Left ventricle myocardium inferior (tissue), 1 donor: ENCODE measurements at regions not wholly inside any gene's neighbourhood (a gene's known extent, or its start where the extent isn't known, plus 50 kb on each side); places are given as distances from the start of the nearest gene placed in this dataset.

ENCODE experiments used
- DNase-seq: peaks from one replicate; pipeline ENCODE4 v3.0.0-alpha.2; 2020
- H3K27ac ChIP-seq: fragments of 200-600 bp; replicated peaks from 2 replicates; pipeline ENCODE4 v1.8.0; 2021
- H3K27me3 ChIP-seq: fragments of 200-600 bp; 2 replicates; pipeline ENCODE4 v1.8.0; 2021; ENCODE audit warnings: low read depth
- H3K36me3 ChIP-seq: fragments of 200-600 bp; 2 replicates; pipeline ENCODE4 v1.8.0; 2021
- H3K4me1 ChIP-seq: fragments of 200-600 bp; 2 replicates; pipeline ENCODE4 v1.8.0; 2021
- H3K4me3 ChIP-seq: fragments of 200-600 bp; 2 replicates; pipeline ENCODE4 v1.8.0; 2021; ENCODE audit warnings: mild to moderate bottlenecking, moderate library complexity
- H3K9me3 ChIP-seq: fragments of 200-600 bp; replicated peaks from 2 replicates; pipeline ENCODE4 v1.8.0; 2021
- intact Hi-C: fragments of 100-400 bp; cut with micrococcal nuclease; formaldehyde crosslinking; loops from one replicate; pipeline ENCODE4 v1.11.0; 2022
- TF ChIP-seq, protein P1 (sequence below): fragments of 200-600 bp; IDR thresholded peaks from 2 replicates; pipeline ENCODE4 v1.8.0; 2021; ENCODE audit warnings: antibody characterized with exemption, mild to moderate bottlenecking, borderline replicate concordance
- donor health status: DM: no; HTN: yes; CAD: no; lungs with severe emphysema.

DNA sequence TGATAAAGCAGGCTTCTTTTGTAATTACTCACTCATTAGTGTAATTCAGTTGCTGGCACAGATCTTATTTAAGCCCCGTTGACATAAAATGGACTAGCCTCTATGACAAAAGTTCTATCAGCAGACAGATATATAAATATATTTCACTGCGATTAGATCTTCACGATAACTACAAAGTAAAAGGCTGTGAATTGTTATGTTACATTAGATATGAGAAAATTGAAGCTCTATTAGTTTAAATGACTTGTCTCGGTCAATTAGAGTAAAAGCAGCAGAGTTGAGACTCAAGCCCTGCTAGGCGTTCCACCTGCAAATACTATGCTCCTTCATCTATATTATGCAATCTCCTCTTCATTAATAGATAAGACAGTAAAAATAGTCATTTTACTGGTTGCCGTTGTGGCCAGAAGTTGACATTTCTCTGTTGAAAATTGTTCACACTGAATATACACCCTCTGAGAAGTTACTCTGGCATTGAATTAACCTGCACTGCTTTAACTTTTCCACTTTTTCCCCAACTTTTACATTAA, 136.7 kb downstream of the DKK1 start:
- DNase-seq = no peak
- TF ChIP-seq, protein P1, sequence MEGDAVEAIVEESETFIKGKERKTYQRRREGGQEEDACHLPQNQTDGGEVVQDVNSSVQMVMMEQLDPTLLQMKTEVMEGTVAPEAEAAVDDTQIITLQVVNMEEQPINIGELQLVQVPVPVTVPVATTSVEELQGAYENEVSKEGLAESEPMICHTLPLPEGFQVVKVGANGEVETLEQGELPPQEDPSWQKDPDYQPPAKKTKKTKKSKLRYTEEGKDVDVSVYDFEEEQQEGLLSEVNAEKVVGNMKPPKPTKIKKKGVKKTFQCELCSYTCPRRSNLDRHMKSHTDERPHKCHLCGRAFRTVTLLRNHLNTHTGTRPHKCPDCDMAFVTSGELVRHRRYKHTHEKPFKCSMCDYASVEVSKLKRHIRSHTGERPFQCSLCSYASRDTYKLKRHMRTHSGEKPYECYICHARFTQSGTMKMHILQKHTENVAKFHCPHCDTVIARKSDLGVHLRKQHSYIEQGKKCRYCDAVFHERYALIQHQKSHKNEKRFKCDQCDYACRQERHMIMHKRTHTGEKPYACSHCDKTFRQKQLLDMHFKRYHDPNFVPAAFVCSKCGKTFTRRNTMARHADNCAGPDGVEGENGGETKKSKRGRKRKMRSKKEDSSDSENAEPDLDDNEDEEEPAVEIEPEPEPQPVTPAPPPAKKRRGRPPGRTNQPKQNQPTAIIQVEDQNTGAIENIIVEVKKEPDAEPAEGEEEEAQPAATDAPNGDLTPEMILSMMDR = no peak
- Histone ChIP-seq H3K27me3 (no peaks in the 10 kb centered on the region), H3K36me3 (no peaks in the 10 kb centered on the region), H3K9me3 (no peaks in the 10 kb centered on the region), H3K27ac (no peak overlapping the region), H3K4me3 (no peak overlapping the region), H3K4me1 (no peaks in the 10 kb centered on the region)
- intact Hi-C loops = no loop called here

DNA sequence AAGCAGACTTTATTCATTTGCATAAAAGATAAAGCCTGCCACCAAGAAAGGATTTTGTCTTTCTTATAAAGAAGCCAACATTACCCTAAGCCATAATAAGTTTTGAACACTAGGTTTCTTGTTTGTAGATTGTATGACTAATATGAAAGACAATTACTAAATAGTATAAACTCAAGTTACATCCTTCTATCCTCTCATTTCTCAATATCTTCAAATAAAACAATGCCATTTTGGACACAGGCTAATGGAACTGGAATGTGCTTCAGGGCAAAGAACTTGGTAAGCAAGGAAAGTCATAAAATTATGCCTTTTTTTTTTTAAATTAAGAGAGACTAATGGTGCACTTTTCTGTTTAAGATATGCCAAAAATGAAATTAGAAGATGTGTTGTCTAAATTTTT, 137.7 kb downstream of the DKK1 start:
- H3K27ac ChIP-seq = no peak overlapping the region
- H3K36me3 ChIP-seq = no peaks in the 10 kb centered on the region
- no peak overlapping the region for H3K4me3 ChIP-seq
- TF ChIP-seq, protein P1 = no peak
- H3K9me3 ChIP-seq = no peaks in the 10 kb centered on the region
- no peaks in the 10 kb centered on the region for H3K27me3 ChIP-seq
- H3K4me1 ChIP-seq = no peaks in the 10 kb centered on the region
- intact Hi-C loops = no loop called here
- DNase-seq = no peak

DNA sequence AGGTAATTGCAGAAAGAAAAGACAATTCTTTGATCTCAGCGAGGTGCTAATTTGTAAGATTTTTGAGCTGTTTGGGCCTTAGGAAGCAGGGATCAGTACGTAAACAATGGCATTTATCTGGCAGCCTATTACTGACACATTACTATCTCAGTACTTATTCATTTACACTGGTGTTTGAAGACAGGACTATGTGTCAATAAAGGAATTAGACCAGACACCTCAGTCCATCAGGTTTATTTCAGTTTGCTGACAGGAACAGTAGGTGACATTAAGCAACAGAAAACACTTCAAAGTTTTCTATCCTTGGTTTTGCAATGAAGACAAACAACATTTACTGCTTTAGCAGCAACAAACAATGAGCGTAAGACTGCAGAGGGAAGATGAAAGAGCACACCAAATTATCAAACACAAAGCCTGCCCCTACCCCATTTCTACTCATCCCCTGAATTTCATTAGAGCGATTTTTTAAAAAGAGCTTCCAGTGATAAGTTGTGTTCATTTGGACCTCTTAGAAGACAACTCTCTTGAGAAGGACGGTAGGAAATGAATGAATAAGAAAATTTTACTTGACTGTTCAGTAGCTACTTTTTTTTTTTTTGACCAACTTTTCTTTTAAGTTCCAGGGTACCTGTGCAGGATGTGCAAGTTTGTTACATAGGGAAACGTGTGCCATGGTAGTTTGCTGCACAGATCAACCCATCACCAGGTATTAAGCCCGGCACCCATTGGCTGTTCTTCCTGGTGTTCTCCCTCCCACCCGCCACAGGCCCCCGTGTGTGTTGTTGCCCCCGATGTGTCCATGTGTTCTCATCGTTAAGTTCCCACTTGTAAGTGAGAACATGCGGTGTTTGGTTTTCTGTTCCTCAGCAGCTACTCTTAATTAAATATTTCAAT, 138.8 kb downstream of the DKK1 start:
- no peak overlapping the region for H3K27ac ChIP-seq
- no peaks in the 10 kb centered on the region for H3K4me1 ChIP-seq
- H3K36me3 ChIP-seq = no peaks in the 10 kb centered on the region
- no peaks in the 10 kb centered on the region for H3K9me3 ChIP-seq
- TF ChIP-seq, protein P1 = no peak
- no peak overlapping the region for H3K4me3 ChIP-seq
- DNase-seq = no peak
- H3K27me3 ChIP-seq = no peaks in the 10 kb centered on the region
- intact Hi-C loops = no loop called here

DNA sequence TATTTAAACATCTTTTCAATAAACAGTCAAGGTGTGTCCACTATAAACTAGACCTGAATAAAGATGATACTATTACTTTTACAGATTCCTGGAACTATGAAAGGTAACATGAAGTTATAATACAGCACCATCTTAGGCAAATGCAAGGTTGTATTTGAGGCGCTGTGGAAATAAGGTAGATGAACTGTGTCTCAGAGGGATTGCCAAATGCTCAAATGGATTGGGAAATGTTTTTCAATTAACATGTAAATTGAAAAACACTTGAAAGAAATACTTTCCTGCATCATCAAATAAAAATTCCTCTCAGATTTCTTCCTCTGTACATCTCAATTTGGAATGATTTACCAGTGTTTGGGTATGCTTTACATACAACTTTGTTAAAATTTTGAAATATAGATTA, 139.4 kb downstream of the DKK1 start:
- H3K4me3 ChIP-seq = no peak overlapping the region
- no peak for DNase-seq
- TF ChIP-seq, protein P1 = no peak
- H3K27me3 ChIP-seq = no peaks in the 10 kb centered on the region
- H3K27ac ChIP-seq = no peak overlapping the region
- no peaks in the 10 kb centered on the region for H3K36me3 ChIP-seq
- intact Hi-C loops = no loop called here
- H3K4me1 ChIP-seq = no peaks in the 10 kb centered on the region
- no peaks in the 10 kb centered on the region for H3K9me3 ChIP-seq

DNA sequence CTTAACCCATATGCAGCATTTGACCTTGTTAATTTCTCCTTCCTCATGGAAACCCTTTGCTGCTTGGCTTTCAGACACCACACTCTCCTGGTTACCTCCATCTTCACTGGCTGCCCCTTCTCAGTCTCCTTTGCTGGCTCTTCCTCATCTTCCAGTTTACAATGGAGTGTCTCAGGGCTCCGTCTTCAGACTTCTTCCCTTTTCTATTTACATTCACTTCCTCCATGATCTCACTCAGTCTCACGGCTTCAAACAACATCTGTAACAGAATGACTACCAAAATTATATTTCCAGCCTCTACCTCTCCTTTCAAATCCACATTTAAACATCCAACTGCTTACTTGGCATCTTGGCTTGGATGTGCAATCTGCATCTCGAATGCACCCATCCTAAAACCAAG, 140.4 kb downstream of the DKK1 start:
- Histone ChIP-seq H3K9me3 (no peaks in the 10 kb centered on the region), H3K36me3 (no peaks in the 10 kb centered on the region), H3K4me3 (no peak overlapping the region), H3K27ac (no peak overlapping the region), H3K4me1 (no peaks in the 10 kb centered on the region), H3K27me3 (no peaks in the 10 kb centered on the region)
- TF ChIP-seq, protein P1 = no peak
- DNase-seq = no peak
- intact Hi-C loops = no loop called here
